Trophoblast cell (in vitro differentiated cells and primary cell): ENCODE measurements at regions not wholly inside any gene's neighbourhood (a gene's known extent, or its start where the extent isn't known, plus 50 kb on each side); places are given as distances from the start of the nearest gene placed in this dataset.

ENCODE experiments used
- DNase-seq, 2 donors: peaks; one replicate each; pipeline ENCODE4 v3.0.0-alpha.2; 2016
- H2AFZ ChIP-seq: 2 replicates; pipeline ENCODE4 v1.6.1; 2013; ENCODE audit warnings: low read length, moderate library complexity, mild to moderate bottlenecking; ENCODE audit not compliant: insufficient read depth, poor library complexity
- H2AK5ac ChIP-seq: 2 replicates; pipeline ENCODE4 v1.6.1; 2013; ENCODE audit warnings: mild to moderate bottlenecking, low read length
- H2BK120ac ChIP-seq: 2 replicates; pipeline ENCODE4 v1.6.1; 2013; ENCODE audit warnings: low read length, mild to moderate bottlenecking, moderate library complexity; ENCODE audit not compliant: insufficient read depth, poor library complexity
- H2BK12ac ChIP-seq: 2 replicates; pipeline ENCODE4 v1.6.1; 2013; ENCODE audit warnings: mild to moderate bottlenecking, low read length, moderate library complexity
- H2BK5ac ChIP-seq: 2 replicates; pipeline ENCODE4 v1.6.1; 2013; ENCODE audit warnings: low read length, low read depth, moderate library complexity, mild to moderate bottlenecking; ENCODE audit not compliant: poor library complexity
- H3K14ac ChIP-seq: 2 replicates; pipeline ENCODE4 v1.6.1; 2013; ENCODE audit warnings: mild to moderate bottlenecking, low read length
- H3K18ac ChIP-seq: 2 replicates; pipeline ENCODE4 v1.6.1; 2013; ENCODE audit warnings: mild to moderate bottlenecking, low read length
- H3K23ac ChIP-seq: 2 replicates; pipeline ENCODE4 v1.6.1; 2013; ENCODE audit warnings: low read length
- H3K27ac ChIP-seq: 2 replicates; pipeline ENCODE4 v1.5.1; 2013; ENCODE audit warnings: low read depth, mild to moderate bottlenecking, inconsistent platforms, low read length, moderate library complexity
- H3K27me3 ChIP-seq: 2 replicates; pipeline ENCODE4 v1.6.1; 2013; ENCODE audit warnings: inconsistent platforms, mild to moderate bottlenecking, low read length, moderate library complexity; ENCODE audit not compliant: insufficient read depth
- H3K36me3 ChIP-seq, 2 experiments: 1 replicate in 1 of 2; 2 replicates in 1 of 2; pipeline ENCODE4 v1.6.1; 2013; ENCODE audit warnings: low read length in 2 of 2, mild to moderate bottlenecking in 2 of 2, moderate library complexity in 1 of 2; ENCODE audit not compliant: insufficient read depth in 2 of 2, control insufficient read depth in 1 of 2
- H3K4ac ChIP-seq: 2 replicates; pipeline ENCODE4 v1.6.1; 2013; ENCODE audit warnings: low read depth, mild to moderate bottlenecking, low read length, moderate library complexity
- H3K4me1 ChIP-seq, 2 experiments: 1 replicate in 1 of 2; 2 replicates in 1 of 2; pipeline ENCODE4 v1.6.1; 2013; ENCODE audit warnings: low read length in 2 of 2, mild to moderate bottlenecking in 2 of 2, moderate library complexity in 1 of 2; ENCODE audit not compliant: insufficient read depth in 2 of 2, control insufficient read depth in 1 of 2
- H3K4me2 ChIP-seq: 2 replicates; pipeline ENCODE4 v1.6.1; 2013; ENCODE audit warnings: inconsistent platforms, mild to moderate bottlenecking, low read length, moderate library complexity
- H3K4me3 ChIP-seq: 2 replicates; pipeline ENCODE4 v1.5.1; 2013; ENCODE audit warnings: mild to moderate bottlenecking, low read depth, low read length, inconsistent platforms
- H3K79me1 ChIP-seq: one replicate; pipeline ENCODE4 v1.6.1; 2013; ENCODE audit warnings: low read length
- H3K79me2 ChIP-seq: 2 replicates; pipeline ENCODE4 v1.6.1; 2013; ENCODE audit warnings: low read length, mild to moderate bottlenecking; ENCODE audit not compliant: control insufficient read depth, insufficient read depth, poor library complexity
- H3K9ac ChIP-seq: 2 replicates; pipeline ENCODE4 v1.6.1; 2013; ENCODE audit warnings: mild to moderate bottlenecking, low read length
- H3K9me3 ChIP-seq: 2 replicates; pipeline ENCODE4 v1.6.1; 2013; ENCODE audit warnings: low read depth, mild to moderate bottlenecking, control low read depth, inconsistent platforms, low read length; ENCODE audit not compliant: insufficient read depth
- H4K12ac ChIP-seq: 2 replicates; pipeline ENCODE4 v1.6.1; 2013; ENCODE audit warnings: low read depth, mild to moderate bottlenecking, low read length, moderate library complexity
- H4K8ac ChIP-seq: 2 replicates; pipeline ENCODE4 v1.6.1; 2013; ENCODE audit warnings: low read depth, mild to moderate bottlenecking, low read length, moderate library complexity
- H4K91ac ChIP-seq: one replicate; pipeline ENCODE4 v1.6.1; 2013; ENCODE audit warnings: low read depth, mild to moderate bottlenecking, low read length, moderate library complexity
- WGBS: extraction: QIAGEN DNeasy Blood & Tissue Kit; methylation state at CpG from one replicate; pipeline ENCODE4 v1.1.7; 2013; ENCODE audit warnings: missing lambda C conversion rate; ENCODE audit not compliant: insufficient read length, insufficient coverage; ENCODE audit errors: extremely low coverage; 5-methylcytosine and 5-hydroxymethylcytosine counted together

GRCh38 chr13:70297189-70297616 is 189.0 kb upstream of the KLHL1 start:
- Histone ChIP-seq H3K36me3 (peaks cover 0 to 2% of the 10 kb centered on the region in 2 experiments), H3K4me1 (no peaks in the 10 kb centered on the region), H2BK12ac (no peak overlapping the region), H3K4ac (no peak overlapping the region), H3K27ac (no peak overlapping the region), H3K4me3 (no peak overlapping the region), H4K8ac (no peak overlapping the region), H3K14ac (no peak overlapping the region), H3K23ac (no peak overlapping the region), H2BK120ac (no peak overlapping the region), H4K91ac (no peak overlapping the region), H3K9ac (no peak overlapping the region), H3K18ac (no peak overlapping the region), H3K4me2 (no peak overlapping the region), H4K12ac (no peak overlapping the region), H3K79me1 (no peaks in the 10 kb centered on the region), H2AFZ (no peak overlapping the region), H3K79me2 (no peaks in the 10 kb centered on the region), H2BK5ac (no peak overlapping the region), H3K9me3 (no peaks in the 10 kb centered on the region), H2AK5ac (no peak overlapping the region), H3K27me3 (no peaks in the 10 kb centered on the region)
- no peak for DNase-seq
- WGBS = no CpG with 5 or more reads among the region's 12 CpGs

DNA sequence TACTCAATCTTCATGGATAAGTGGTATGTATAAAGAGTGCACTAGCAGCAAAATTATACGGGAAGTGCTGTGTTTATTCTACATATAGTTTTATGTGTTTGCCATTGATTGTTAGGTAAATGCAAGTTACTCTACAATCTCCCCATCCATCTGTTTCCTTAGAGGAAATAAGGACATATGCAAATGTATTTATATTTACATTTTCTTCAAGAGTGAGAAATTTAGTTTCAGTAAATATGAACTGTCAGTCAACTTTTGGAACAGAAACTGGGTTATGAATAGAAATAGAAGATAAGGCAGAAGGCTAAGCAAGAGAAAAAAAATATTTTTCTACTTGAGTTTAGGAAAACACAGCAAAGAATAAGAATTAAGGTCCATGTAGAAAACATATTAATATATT is 176.1 kb upstream of the KLHL1 start:
- DNase-seq = no peak
- no peak overlapping the region for H3K27ac ChIP-seq

GRCh38 chr13:70275841-70276240 is 167.6 kb upstream of the KLHL1 start:
- Histone ChIP-seq H3K4me3 (no peak overlapping the region), H2BK5ac (no peak overlapping the region), H4K12ac (no peak overlapping the region), H3K4me2 (no peak overlapping the region), H3K79me2 (no peaks in the 10 kb centered on the region), H3K4ac (no peak overlapping the region), H2AK5ac (no peak overlapping the region), H3K36me3 (no peaks in the 10 kb centered on the region), H3K79me1 (no peaks in the 10 kb centered on the region), H2BK12ac (no peak overlapping the region), H3K23ac (no peak overlapping the region), H2BK120ac (no peak overlapping the region), H3K18ac (no peak overlapping the region), H4K8ac (no peak overlapping the region), H2AFZ (no peak overlapping the region), H3K9ac (no peak overlapping the region), H3K9me3 (no peaks in the 10 kb centered on the region), H3K27ac (no peak overlapping the region), H3K27me3 (no peaks in the 10 kb centered on the region), H3K14ac (no peak overlapping the region), H4K91ac (no peak overlapping the region), H3K4me1 (no peaks in the 10 kb centered on the region)
- no peak for DNase-seq
- no CpG with 5 or more reads among the region's 1 CpG for WGBS

More for the DNA sequence above, 176.1 kb upstream of the KLHL1 start:
- Histone ChIP-seq H3K23ac (no peak overlapping the region), H3K9ac (no peak overlapping the region), H3K4me3 (no peak overlapping the region), H4K12ac (no peak overlapping the region), H3K79me1 (no peaks in the 10 kb centered on the region), H3K4me2 (no peak overlapping the region), H3K4ac (no peak overlapping the region), H2BK12ac (no peak overlapping the region), H2BK5ac (no peak overlapping the region), H4K8ac (no peak overlapping the region), H2AFZ (no peak overlapping the region), H2BK120ac (no peak overlapping the region), H3K9me3 (no peaks in the 10 kb centered on the region), H3K27me3 (no peaks in the 10 kb centered on the region), H3K36me3 (no peaks in the 10 kb centered on the region), H3K79me2 (no peaks in the 10 kb centered on the region), H3K4me1 (no peaks in the 10 kb centered on the region), H3K14ac (no peak overlapping the region), H4K91ac (no peak overlapping the region), H2AK5ac (no peak overlapping the region), H3K18ac (no peak overlapping the region)
- WGBS = no CpG with 5 or more reads among the region's 1 CpG

- no CpG with 5 or more reads among the region's 22 CpGs for WGBS
- Histone ChIP-seq H3K27me3 (no peaks in the 10 kb centered on the region), H3K9me3 (no peaks in the 10 kb centered on the region), H3K27ac (no peak overlapping the region), H3K79me2 (no peaks in the 10 kb centered on the region), H4K12ac (no peak overlapping the region), H3K9ac (no peak overlapping the region), H3K23ac (no peak overlapping the region), H3K79me1 (no peaks in the 10 kb centered on the region), H2BK5ac (no peak overlapping the region), H2BK12ac (no peak overlapping the region), H3K4me3 (no peak overlapping the region), H3K4ac (no peak overlapping the region), H2BK120ac (no peak overlapping the region), H2AFZ (no peak overlapping the region), H2AK5ac (no peak overlapping the region), H3K4me1 (no peaks in the 10 kb centered on the region), H4K8ac (no peak overlapping the region), H3K36me3 (no peaks in the 10 kb centered on the region), H3K18ac (no peak overlapping the region), H3K14ac (no peak overlapping the region), H4K91ac (no peak overlapping the region), H3K4me2 (no peak overlapping the region)
- no peak for DNase-seq
Measured at GRCh38 chr13:70255406-70255991, 147.2 kb upstream of the KLHL1 start.
